Osteocyte (in vitro differentiated cells): ENCODE measurements at regions not wholly inside any gene's neighbourhood (a gene's known extent, or its start where the extent isn't known, plus 50 kb on each side); places are given as distances from the start of the nearest gene placed in this dataset.

Experiments
- DNase-seq: peaks from one replicate; pipeline ENCODE4 v3.0.0; 2021; ENCODE audit warnings: mixed read lengths; ENCODE audit not compliant: unreplicated experiment; ENCODE audit errors: extremely low spot score
- H3K27ac Mint-ChIP-seq: one replicate; pipeline ENCODE4 v1.8.0; 2021; ENCODE audit warnings: mild to moderate bottlenecking, mixed read lengths; ENCODE audit not compliant: unreplicated experiment
- H3K27me3 Mint-ChIP-seq: one replicate; pipeline ENCODE4 v1.8.0; 2021; ENCODE audit warnings: mixed read lengths; ENCODE audit not compliant: unreplicated experiment
- H3K36me3 Mint-ChIP-seq: one replicate; pipeline ENCODE4 v1.8.0; 2021; ENCODE audit warnings: mixed read lengths; ENCODE audit not compliant: unreplicated experiment
- H3K4me1 Mint-ChIP-seq: one replicate; pipeline ENCODE4 v1.8.0; 2021; ENCODE audit warnings: mixed read lengths; ENCODE audit not compliant: unreplicated experiment
- H3K4me3 Mint-ChIP-seq: one replicate; pipeline ENCODE4 v1.8.0; 2021; ENCODE audit warnings: mild to moderate bottlenecking, moderate library complexity, mixed read lengths; ENCODE audit not compliant: unreplicated experiment
- H3K9me3 Mint-ChIP-seq: one replicate; pipeline ENCODE4 v1.8.0; 2021; ENCODE audit warnings: mixed read lengths; ENCODE audit not compliant: unreplicated experiment
- TF ChIP-seq, protein P1 (sequence below): fragments of 200-600 bp; sonication (generic); IDR thresholded peaks from 2 replicates; pipeline ENCODE4 v1.5.0; 2021; ENCODE audit warnings: antibody characterized with exemption, mild to moderate bottlenecking, moderate library complexity

DNA sequence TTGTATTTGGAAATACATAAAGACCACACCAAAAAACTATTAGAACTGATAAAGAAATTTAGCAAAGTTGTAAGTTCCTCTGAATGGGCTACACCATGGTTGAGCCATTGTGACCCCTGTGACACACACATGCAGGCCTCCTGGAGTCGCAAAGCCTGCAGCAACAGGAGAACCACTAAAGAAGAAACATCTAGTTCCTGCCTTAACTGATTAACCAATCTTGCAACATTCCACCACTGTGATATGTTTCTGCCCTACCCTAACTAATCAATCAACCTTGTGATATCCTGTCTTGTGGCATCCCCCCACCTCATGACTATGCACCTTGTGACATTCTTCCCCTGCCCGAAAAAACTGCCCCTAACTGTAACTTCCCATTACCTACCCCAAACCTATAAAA, 401.8 kb downstream of the PRDM5 start:
- H3K36me3 Mint-ChIP-seq: no peaks in the 10 kb centered on the region
- peaks cover 2% of the 10 kb centered on the region for H3K27me3 Mint-ChIP-seq
- H3K4me1 Mint-ChIP-seq: no peaks in the 10 kb centered on the region
- H3K9me3 Mint-ChIP-seq: peaks cover 4% of the 10 kb centered on the region
- no peak for DNase-seq
- H3K4me3 Mint-ChIP-seq: no peak overlapping the region
- no peak overlapping the region for H3K27ac Mint-ChIP-seq
- TF ChIP-seq, protein P1, sequence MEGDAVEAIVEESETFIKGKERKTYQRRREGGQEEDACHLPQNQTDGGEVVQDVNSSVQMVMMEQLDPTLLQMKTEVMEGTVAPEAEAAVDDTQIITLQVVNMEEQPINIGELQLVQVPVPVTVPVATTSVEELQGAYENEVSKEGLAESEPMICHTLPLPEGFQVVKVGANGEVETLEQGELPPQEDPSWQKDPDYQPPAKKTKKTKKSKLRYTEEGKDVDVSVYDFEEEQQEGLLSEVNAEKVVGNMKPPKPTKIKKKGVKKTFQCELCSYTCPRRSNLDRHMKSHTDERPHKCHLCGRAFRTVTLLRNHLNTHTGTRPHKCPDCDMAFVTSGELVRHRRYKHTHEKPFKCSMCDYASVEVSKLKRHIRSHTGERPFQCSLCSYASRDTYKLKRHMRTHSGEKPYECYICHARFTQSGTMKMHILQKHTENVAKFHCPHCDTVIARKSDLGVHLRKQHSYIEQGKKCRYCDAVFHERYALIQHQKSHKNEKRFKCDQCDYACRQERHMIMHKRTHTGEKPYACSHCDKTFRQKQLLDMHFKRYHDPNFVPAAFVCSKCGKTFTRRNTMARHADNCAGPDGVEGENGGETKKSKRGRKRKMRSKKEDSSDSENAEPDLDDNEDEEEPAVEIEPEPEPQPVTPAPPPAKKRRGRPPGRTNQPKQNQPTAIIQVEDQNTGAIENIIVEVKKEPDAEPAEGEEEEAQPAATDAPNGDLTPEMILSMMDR: no peak

DNA sequence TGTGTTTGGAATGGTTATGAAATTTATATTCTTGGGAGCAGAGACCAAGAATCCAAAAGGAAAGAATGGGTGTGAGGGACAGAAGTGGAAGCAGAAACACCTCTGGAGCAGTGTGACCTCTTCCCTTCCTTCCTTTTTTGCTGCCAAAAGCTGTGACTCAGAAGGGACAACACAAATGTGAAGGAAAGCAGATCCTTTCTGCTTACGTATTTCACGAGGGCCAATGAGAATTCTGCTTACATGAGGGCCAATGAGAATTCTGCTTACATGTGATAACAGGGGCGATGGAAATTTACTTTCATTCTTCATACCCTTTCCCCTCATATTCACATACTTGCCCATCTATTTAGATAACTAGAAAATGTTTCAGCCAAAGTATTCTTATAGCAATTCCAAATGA, 404.6 kb downstream of the PRDM5 start:
- Mint-ChIP-seq H3K9me3 (peaks cover 10% of the 10 kb centered on the region), H3K27me3 (peaks cover 2% of the 10 kb centered on the region), H3K4me1 (no peaks in the 10 kb centered on the region), H3K4me3 (no peak overlapping the region), H3K27ac (no peak overlapping the region), H3K36me3 (no peaks in the 10 kb centered on the region)
- DNase-seq: no peak
- TF ChIP-seq, protein P1: no peak

DNA sequence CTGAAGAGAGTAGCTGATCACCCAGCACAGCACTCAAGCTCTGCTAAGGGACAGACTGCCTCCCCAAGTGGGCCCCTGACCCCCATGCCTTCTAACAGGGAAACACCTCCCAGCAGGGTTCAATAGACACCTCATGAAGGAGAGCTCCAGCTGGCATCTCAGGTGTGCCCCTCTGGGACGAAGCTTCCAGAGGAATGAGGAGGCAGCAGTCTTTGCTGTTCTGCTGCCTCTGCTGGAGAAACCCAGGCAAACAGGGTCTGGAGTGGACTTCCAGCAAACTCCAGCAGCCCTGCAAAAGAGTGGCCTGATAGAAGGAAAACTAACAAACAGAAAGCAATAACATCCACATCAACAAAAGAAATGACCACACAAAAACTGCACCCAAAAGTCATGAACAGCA, 412.8 kb downstream of the PRDM5 start:
- H3K27ac Mint-ChIP-seq: no peak overlapping the region
- no peaks in the 10 kb centered on the region for H3K36me3 Mint-ChIP-seq
- TF ChIP-seq, protein P1: no peak
- no peak overlapping the region for H3K4me3 Mint-ChIP-seq
- peaks cover 3% of the 10 kb centered on the region for H3K27me3 Mint-ChIP-seq
- no peaks in the 10 kb centered on the region for H3K4me1 Mint-ChIP-seq
- H3K9me3 Mint-ChIP-seq: peaks cover 14% of the 10 kb centered on the region
- no peak for DNase-seq

DNA sequence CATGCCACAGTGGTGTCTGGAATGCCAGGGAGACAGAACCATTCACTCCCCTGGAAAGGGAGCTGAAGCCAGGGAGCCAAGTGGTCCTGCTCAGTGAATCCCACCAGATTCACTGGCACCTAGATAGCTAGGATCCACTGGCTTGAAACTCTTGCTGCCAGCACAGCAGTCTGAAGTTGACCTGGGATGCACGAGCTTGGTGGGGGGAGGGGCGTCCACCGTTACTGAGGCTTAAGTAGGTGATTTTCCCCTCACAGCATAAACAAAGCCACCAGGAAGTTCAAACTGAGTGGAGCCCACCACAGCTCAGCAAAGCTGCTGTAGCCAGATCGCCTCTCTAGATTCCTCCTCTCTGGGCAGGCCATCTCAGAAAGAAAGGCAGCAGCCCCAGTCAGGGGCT, 413.3 kb downstream of the PRDM5 start:
- Mint-ChIP-seq H3K36me3 (no peaks in the 10 kb centered on the region), H3K9me3 (peaks cover 11% of the 10 kb centered on the region), H3K27ac (no peak overlapping the region), H3K27me3 (peaks cover 3% of the 10 kb centered on the region), H3K4me3 (no peak overlapping the region), H3K4me1 (no peaks in the 10 kb centered on the region)
- DNase-seq: no peak
- TF ChIP-seq, protein P1: no peak

DNA sequence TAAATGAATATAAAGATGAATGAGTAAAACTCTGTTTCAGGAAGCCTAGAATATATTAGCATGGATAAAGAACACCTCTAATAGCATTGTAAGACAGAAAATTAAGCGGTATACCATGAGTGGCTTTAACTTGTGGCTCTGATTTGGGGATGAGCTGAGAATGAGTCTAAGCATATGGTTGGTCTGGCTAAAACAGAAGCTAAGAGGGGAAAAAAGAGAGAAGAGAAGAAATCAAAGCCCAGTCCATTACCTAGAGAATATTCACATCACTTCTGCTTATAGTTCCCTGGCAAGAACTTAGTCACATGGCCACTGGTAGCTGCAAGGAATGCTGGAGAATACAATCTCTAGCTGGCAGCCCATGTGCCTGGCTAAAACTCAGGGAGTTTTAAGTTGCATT, 414.5 kb downstream of the PRDM5 start:
- TF ChIP-seq, protein P1: no peak
- peaks cover 8% of the 10 kb centered on the region for H3K9me3 Mint-ChIP-seq
- no peak overlapping the region for H3K27ac Mint-ChIP-seq
- DNase-seq: no peak
- no peak overlapping the region for H3K4me3 Mint-ChIP-seq
- no peaks in the 10 kb centered on the region for H3K36me3 Mint-ChIP-seq
- no peaks in the 10 kb centered on the region for H3K4me1 Mint-ChIP-seq
- H3K27me3 Mint-ChIP-seq: peaks cover 3% of the 10 kb centered on the region
